ENCODE measurements at regions not wholly inside any gene's neighbourhood (a gene's known extent, or its start where the extent isn't known, plus 50 kb on each side); places are given as distances from the start of the nearest gene placed in this dataset.

GRCh38 chr16:60013076-60013475, 1279.0 kb upstream of the GOT2 start (continued):
- TF ChIP-seq, protein P1, sequence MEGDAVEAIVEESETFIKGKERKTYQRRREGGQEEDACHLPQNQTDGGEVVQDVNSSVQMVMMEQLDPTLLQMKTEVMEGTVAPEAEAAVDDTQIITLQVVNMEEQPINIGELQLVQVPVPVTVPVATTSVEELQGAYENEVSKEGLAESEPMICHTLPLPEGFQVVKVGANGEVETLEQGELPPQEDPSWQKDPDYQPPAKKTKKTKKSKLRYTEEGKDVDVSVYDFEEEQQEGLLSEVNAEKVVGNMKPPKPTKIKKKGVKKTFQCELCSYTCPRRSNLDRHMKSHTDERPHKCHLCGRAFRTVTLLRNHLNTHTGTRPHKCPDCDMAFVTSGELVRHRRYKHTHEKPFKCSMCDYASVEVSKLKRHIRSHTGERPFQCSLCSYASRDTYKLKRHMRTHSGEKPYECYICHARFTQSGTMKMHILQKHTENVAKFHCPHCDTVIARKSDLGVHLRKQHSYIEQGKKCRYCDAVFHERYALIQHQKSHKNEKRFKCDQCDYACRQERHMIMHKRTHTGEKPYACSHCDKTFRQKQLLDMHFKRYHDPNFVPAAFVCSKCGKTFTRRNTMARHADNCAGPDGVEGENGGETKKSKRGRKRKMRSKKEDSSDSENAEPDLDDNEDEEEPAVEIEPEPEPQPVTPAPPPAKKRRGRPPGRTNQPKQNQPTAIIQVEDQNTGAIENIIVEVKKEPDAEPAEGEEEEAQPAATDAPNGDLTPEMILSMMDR (IDR thresholded peaks at IDR 0.05): no peak
- TF ChIP-seq EHF (CRISPR knock-in tag; IDR thresholded peaks at IDR 0.05): no peak
- TF ChIP-seq TFCP2L1 (CRISPR knock-in tag; IDR thresholded peaks at IDR 0.05): no peak

DNA sequence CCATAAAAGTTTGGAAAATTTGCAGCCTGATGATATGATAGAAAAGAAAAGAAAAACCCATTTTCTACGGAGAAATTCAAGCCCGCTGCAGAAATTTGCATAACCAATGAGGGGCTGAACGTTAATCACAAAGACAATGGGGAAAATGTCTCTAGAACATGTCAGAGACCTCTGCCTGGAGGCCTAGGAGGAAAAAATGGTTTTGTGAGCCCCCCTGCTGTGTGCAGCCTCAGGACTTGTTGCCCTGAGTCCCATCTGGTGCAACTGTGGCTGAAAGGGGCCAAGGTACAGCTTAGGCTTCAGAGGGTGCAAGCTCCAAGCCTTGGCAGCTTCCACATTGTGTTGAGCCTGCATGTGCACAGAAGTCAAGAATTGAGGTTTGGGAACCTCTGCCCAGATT, 1267.4 kb upstream of the GOT2 start:
- no peak for FAIRE-seq
- POLR2A ChIA-PET: no interaction called here

GRCh38 chr16:59997706-59998105, 1263.6 kb upstream of the GOT2 start:
- no peak overlapping the region for H3K4me3 ChIP-seq

More for the DNA sequence above, 1267.4 kb upstream of the GOT2 start:
- CTCF ChIA-PET: interaction anchor here (0.5 kb wide), 1 partner anchor 47 kb away, joined by 3 read pairs; no protein-coding TSS in a partner anchor
- TF ChIP-seq EHF (CRISPR knock-in tag; IDR thresholded peaks at IDR 0.05) (no peak), HDAC2 (IDR thresholded peaks at IDR 0.05) (no peak), CBX2 (IDR thresholded peaks at IDR 0.05; ENCODE audit: borderline replicate concordance, low read depth) (no peak), ZFP36 (IDR thresholded peaks at IDR 0.05; ENCODE audit: borderline replicate concordance, partially characterized antibody) (peak; percentile 80)
- TF ChIP-seq, protein P2, sequence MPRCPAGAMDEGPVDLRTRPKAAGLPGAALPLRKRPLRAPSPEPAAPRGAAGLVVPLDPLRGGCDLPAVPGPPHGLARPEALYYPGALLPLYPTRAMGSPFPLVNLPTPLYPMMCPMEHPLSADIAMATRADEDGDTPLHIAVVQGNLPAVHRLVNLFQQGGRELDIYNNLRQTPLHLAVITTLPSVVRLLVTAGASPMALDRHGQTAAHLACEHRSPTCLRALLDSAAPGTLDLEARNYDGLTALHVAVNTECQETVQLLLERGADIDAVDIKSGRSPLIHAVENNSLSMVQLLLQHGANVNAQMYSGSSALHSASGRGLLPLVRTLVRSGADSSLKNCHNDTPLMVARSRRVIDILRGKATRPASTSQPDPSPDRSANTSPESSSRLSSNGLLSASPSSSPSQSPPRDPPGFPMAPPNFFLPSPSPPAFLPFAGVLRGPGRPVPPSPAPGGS (IDR thresholded peaks at IDR 0.05): no peak
- WGBS (ENCODE audit: missing lambda C conversion rate): 14% methylated on average over 3 of the region's 3 CpGs
- H3K4me3 ChIP-seq: no peak overlapping the region
- no peak overlapping the region for H3K4me2 ChIP-seq
- no peaks in the 10 kb centered on the region for H3K4me1 ChIP-seq
- DNase-seq (ENCODE audit: low read depth in 1 of 2, low spot score in 1 of 2): no peak
- H3K27ac ChIP-seq: no peak overlapping the region
- no peak for ATAC-seq
- H3K9me3 ChIP-seq: peaks cover 15% of the 10 kb centered on the region

GRCh38 chr16:59993101-59993500, 1259.0 kb upstream of the GOT2 start:
- ChIA-PET POLR2A (no interaction called here), CTCF (no interaction called here)
- no peak for ATAC-seq
- no peaks in the 10 kb centered on the region for H3K4me1 ChIP-seq
- DNase-seq (ENCODE audit: low read depth in 1 of 2, low spot score in 1 of 2): peak in 1 of 2 experiments; percentile 51
- WGBS (ENCODE audit: missing lambda C conversion rate): 34% methylated on average over 9 of the region's 10 CpGs
- 0 out of 6 replicates have a peak overlapping the region, but pooled peaks of 1 of the 2 experiments have one; percentile 42 for H3K27ac ChIP-seq
- FAIRE-seq: no peak
- H3K4me3 ChIP-seq: no peak overlapping the region
- H3K9me3 ChIP-seq: peaks cover 10% of the 10 kb centered on the region
- H3K4me2 ChIP-seq: no peak overlapping the region
- TF ChIP-seq, protein P3, sequence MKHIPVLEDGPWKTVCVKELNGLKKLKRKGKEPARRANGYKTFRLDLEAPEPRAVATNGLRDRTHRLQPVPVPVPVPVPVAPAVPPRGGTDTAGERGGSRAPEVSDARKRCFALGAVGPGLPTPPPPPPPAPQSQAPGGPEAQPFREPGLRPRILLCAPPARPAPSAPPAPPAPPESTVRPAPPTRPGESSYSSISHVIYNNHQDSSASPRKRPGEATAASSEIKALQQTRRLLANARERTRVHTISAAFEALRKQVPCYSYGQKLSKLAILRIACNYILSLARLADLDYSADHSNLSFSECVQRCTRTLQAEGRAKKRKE (CRISPR knock-in tag; IDR thresholded peaks at IDR 0.05; ENCODE audit: low read depth): no peak
- TF ChIP-seq MAX (IDR thresholded peaks at IDR 0.05) (no peak), TP53 (CRISPR knock-in tag; IDR thresholded peaks at IDR 0.05) (no peak), CEBPB (IDR thresholded peaks at IDR 0.05) (no peak), KDM1A (IDR thresholded peaks at IDR 0.05; ENCODE audit: low read depth) (no peak), ZC3H11A (IDR thresholded peaks at IDR 0.05) (no peak), EHMT2 (IDR thresholded peaks at IDR 0.05; ENCODE audit: low read depth) (no peak), CBX8 (IDR thresholded peaks at IDR 0.05) (no peak), JUN (IDR thresholded peaks at IDR 0.05) (no peak), POLR2A (IDR thresholded peaks at IDR 0.05; ENCODE audit: low read length) (no peak), PBX3 (IDR thresholded peaks at IDR 0.05) (no peak), MYC (IDR thresholded peaks at IDR 0.05; ENCODE audit: borderline replicate concordance, low read length) (no peak), E2F6 (IDR thresholded peaks at IDR 0.05; ENCODE audit: borderline replicate concordance, low read depth) (no peak), HOXA7 (CRISPR knock-in tag; IDR thresholded peaks at IDR 0.05) (no peak), NR3C1 (IDR thresholded peaks at IDR 0.05) (no peak), JUNB (IDR thresholded peaks at IDR 0.05) (no peak), HEYL (CRISPR knock-in tag; IDR thresholded peaks at IDR 0.05) (no peak)

More at GRCh38 chr16:59997706-59998105, 1263.6 kb upstream of the GOT2 start:
- DNase-seq (ENCODE audit: low read depth in 1 of 2, low spot score in 1 of 2): no peak
- Histone ChIP-seq H3K9me3 (peaks cover 15% of the 10 kb centered on the region), H3K4me1 (no peaks in the 10 kb centered on the region), H3K27ac (no peak overlapping the region), H3K4me2 (no peak overlapping the region)
- ChIA-PET POLR2A (no interaction called here), CTCF (no interaction called here)
- WGBS (ENCODE audit: missing lambda C conversion rate): 71% methylated on average over 4 of the region's 4 CpGs
- peak; percentile 57 for TF ChIP-seq MAFK (IDR thresholded peaks at IDR 0.05; ENCODE audit: partially characterized antibody)
- no peak for TF ChIP-seq NPAS2 (CRISPR knock-in tag; IDR thresholded peaks at IDR 0.05; ENCODE audit: borderline replicate concordance)
- TF ChIP-seq, protein P1 (IDR thresholded peaks at IDR 0.05): no peak
- TF ChIP-seq ZNF302 (CRISPR knock-in tag; IDR thresholded peaks at IDR 0.05): no peak
- no peak for ATAC-seq
- FAIRE-seq: no peak
